ENCODE measurements at regions not wholly inside any gene's neighbourhood (a gene's known extent, or its start where the extent isn't known, plus 50 kb on each side); places are given as distances from the start of the nearest gene placed in this dataset.

DNA sequence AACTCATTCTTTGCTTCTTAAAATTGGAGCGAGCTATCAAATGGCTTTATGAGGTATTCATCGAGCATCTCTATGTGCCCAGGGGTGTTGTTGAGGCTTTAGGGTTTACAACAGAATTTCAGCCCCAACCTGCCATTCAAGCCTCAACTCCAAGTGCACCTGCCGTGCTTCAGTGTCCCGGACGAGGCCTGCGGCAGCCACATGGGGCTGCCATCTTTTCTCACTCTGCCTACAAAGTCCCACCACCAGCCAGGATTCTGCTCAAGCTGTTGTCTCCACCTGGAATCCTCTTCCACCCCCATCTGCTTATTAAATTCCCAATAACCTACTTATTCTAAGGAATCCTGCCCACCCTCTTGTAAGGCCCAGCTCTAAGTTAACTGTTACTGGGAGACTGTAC lies 242.4 kb downstream of the OPA1 start:
- H2BK20ac ChIP-seq (ENCODE audit: low read depth, low read length, poor library complexity, severe bottlenecking): no peak overlapping the region
- H3K27me3 ChIP-seq (ENCODE audit: insufficient read depth, low read length): no peaks in the 10 kb centered on the region
- no peak overlapping the region for H3K27ac ChIP-seq (ENCODE audit: insufficient read length, low read depth, low read length)
- H3K23ac ChIP-seq (ENCODE audit: insufficient read length, low read depth, low read length): no peak overlapping the region
- Mint-ChIP-seq H3K27me3 (ENCODE audit: low read depth) (peaks cover 20% of the 10 kb centered on the region), H3K9me3 (no peaks in the 10 kb centered on the region; a peak in 1 of 5 replicates), H3K4me1 (peaks cover 2% of the 10 kb centered on the region in 2 experiments; a peak in 1 of 4 replicates), H3K4me3 (no peak overlapping the region), H3K27ac (no peak overlapping the region), H3K36me3 (ENCODE audit: insufficient read depth in 1 of 3, low read depth in 3 of 3) (no peaks in the 10 kb centered on the region; a peak in 2 of 7 replicates)
- no peak overlapping the region for H2BK12ac ChIP-seq (ENCODE audit: insufficient read length, low read depth, low read length)
- H3K79me1 ChIP-seq (ENCODE audit: insufficient read depth, low read depth, low read length, poor library complexity, severe bottlenecking): no peaks in the 10 kb centered on the region
- no peak overlapping the region for H2BK5ac ChIP-seq (ENCODE audit: insufficient read length, low read length)
- no peak overlapping the region for H2BK15ac ChIP-seq (ENCODE audit: low read depth, low read length)
- H4K5ac ChIP-seq (ENCODE audit: insufficient read length, low read depth, low read length): no peak overlapping the region
- no peaks in the 10 kb centered on the region for H3K79me2 ChIP-seq (ENCODE audit: insufficient read depth, low read length)
- no peak overlapping the region for H2BK120ac ChIP-seq (ENCODE audit: low read depth, low read length, poor library complexity, severe bottlenecking)
- TF ChIP-seq, protein P1, sequence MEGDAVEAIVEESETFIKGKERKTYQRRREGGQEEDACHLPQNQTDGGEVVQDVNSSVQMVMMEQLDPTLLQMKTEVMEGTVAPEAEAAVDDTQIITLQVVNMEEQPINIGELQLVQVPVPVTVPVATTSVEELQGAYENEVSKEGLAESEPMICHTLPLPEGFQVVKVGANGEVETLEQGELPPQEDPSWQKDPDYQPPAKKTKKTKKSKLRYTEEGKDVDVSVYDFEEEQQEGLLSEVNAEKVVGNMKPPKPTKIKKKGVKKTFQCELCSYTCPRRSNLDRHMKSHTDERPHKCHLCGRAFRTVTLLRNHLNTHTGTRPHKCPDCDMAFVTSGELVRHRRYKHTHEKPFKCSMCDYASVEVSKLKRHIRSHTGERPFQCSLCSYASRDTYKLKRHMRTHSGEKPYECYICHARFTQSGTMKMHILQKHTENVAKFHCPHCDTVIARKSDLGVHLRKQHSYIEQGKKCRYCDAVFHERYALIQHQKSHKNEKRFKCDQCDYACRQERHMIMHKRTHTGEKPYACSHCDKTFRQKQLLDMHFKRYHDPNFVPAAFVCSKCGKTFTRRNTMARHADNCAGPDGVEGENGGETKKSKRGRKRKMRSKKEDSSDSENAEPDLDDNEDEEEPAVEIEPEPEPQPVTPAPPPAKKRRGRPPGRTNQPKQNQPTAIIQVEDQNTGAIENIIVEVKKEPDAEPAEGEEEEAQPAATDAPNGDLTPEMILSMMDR (conservative IDR thresholded peaks at IDR 0.05): no peak
- no peak overlapping the region for H3T11ph ChIP-seq (ENCODE audit: low read length)
- H3K4me1 ChIP-seq (ENCODE audit: insufficient read depth, low read length): no peaks in the 10 kb centered on the region
- no peak overlapping the region for H2AK5ac ChIP-seq (ENCODE audit: insufficient read length, low read length)
- no peak overlapping the region for H3K14ac ChIP-seq (ENCODE audit: insufficient read depth, low read length)
- no peak overlapping the region for H2AFZ ChIP-seq (ENCODE audit: low read length)
- H3K9ac ChIP-seq (ENCODE audit: extremely low read depth, insufficient read length, low read length): no peak overlapping the region
- H3K4me2 ChIP-seq (ENCODE audit: insufficient read depth, insufficient read length, low read length): no peak overlapping the region
- WGBS (ENCODE audit: extremely low coverage, insufficient read length, low lambda C conversion rate): no CpG with 5 or more reads among the region's 6 CpGs
- no peak overlapping the region for H4K8ac ChIP-seq (replicated peaks; ENCODE audit: insufficient read length, low read depth, low read length)
- no peak overlapping the region for H3K18ac ChIP-seq (ENCODE audit: insufficient read length, low read depth, low read length)
- no peaks in the 10 kb centered on the region for H3K9me3 ChIP-seq (ENCODE audit: control insufficient read depth, low read depth, low read length)
- DNase-seq: no peak
- no peak overlapping the region for H4K91ac ChIP-seq (ENCODE audit: insufficient read length, low read depth, low read length)
- H3K56ac ChIP-seq (ENCODE audit: insufficient read length, low read depth, low read length): no peak overlapping the region
- H4K20me1 ChIP-seq (ENCODE audit: control insufficient read depth, insufficient read depth, insufficient read length): no peaks in the 10 kb centered on the region
- no peaks in the 10 kb centered on the region for H3K23me2 ChIP-seq (ENCODE audit: insufficient read length, low read depth, low read length, poor library complexity, severe bottlenecking)
- no peak overlapping the region for H3K4ac ChIP-seq (ENCODE audit: low read depth, low read length)

Measured in H9 (cell line).